ENCODE measurements at regions not wholly inside any gene's neighbourhood (a gene's known extent, or its start where the extent isn't known, plus 50 kb on each side); places are given as distances from the start of the nearest gene placed in this dataset.
A peak's percentile ranks its signal among the peaks of the same experiment; 100 is the strongest.

GRCh38 chr2:168369031-168369430, 87.0 kb upstream of the CERS6 start:
- ChIA-PET CTCF (interaction anchor here (0.7 to 1.1 kb wide), 2 partner anchors 17 to 337 kb away, joined by 3 read pairs; no protein-coding TSS in a partner anchor), POLR2A (no interaction called here)
- no peak for DNase-seq (ENCODE audit: extremely low spot score)
- no peak for TF ChIP-seq CTCF (IDR thresholded peaks at IDR 0.05; ENCODE audit: control extremely low read depth, extremely low read depth, low read depth, missing control alignments)

GRCh38 chr2:168371273-168372019, 84.6 kb upstream of the CERS6 start:
- no peak for TF ChIP-seq CTCF (IDR thresholded peaks at IDR 0.05; ENCODE audit: control extremely low read depth, extremely low read depth, low read depth, missing control alignments)
- ChIA-PET POLR2A (no interaction called here), CTCF (no interaction called here)
- DNase-seq (ENCODE audit: extremely low spot score) = no peak

GRCh38 chr2:168373468-168373867, 82.6 kb upstream of the CERS6 start:
- no peak for TF ChIP-seq CTCF (IDR thresholded peaks at IDR 0.05; ENCODE audit: control extremely low read depth, extremely low read depth, low read depth, missing control alignments)
- ChIA-PET POLR2A (no interaction called here), CTCF (no interaction called here)
- no peak for DNase-seq (ENCODE audit: extremely low spot score)

GRCh38 chr2:168375195-168375798, 80.8 kb upstream of the CERS6 start:
- no peak for DNase-seq (ENCODE audit: extremely low spot score)
- ChIA-PET POLR2A (no interaction called here), CTCF (no interaction called here)
- TF ChIP-seq CTCF (IDR thresholded peaks at IDR 0.05; ENCODE audit: control extremely low read depth, extremely low read depth, low read depth, missing control alignments) = peak; percentile 21

- ChIA-PET POLR2A (no interaction called here), CTCF (no interaction called here)
- DNase-seq (ENCODE audit: extremely low spot score) = no peak
- no peak for TF ChIP-seq CTCF (IDR thresholded peaks at IDR 0.05; ENCODE audit: control extremely low read depth, extremely low read depth, low read depth, missing control alignments)
These were observed 77.0 kb upstream of the CERS6 start for GRCh38 chr2:168378960-168379669.

- DNase-seq (ENCODE audit: extremely low spot score) = no peak
- ChIA-PET CTCF (interaction anchor here (0.9 to 1.3 kb wide), 3 partner anchors 23 to 541 kb away, joined by 3 read pairs; no protein-coding TSS in a partner anchor), POLR2A (no interaction called here)
- no peak for TF ChIP-seq CTCF (IDR thresholded peaks at IDR 0.05; ENCODE audit: control extremely low read depth, extremely low read depth, low read depth, missing control alignments)
These were observed 75.6 kb upstream of the CERS6 start for GRCh38 chr2:168380500-168380899.

Measured in GM10248 (cell line).